Activated naive CD8-positive, alpha-beta T cell treated with anti-CD3 and anti-CD28 coated beads for 36 hours (primary cell): ENCODE measurements at regions not wholly inside any gene's neighbourhood (a gene's known extent, or its start where the extent isn't known, plus 50 kb on each side); places are given as distances from the start of the nearest gene placed in this dataset.

Source experiments
- DNase-seq: peaks from one replicate; pipeline ENCODE4 v3.0.0; 2021
- H3K27ac Mint-ChIP-seq: one replicate; pipeline ENCODE4 v1.8.0; 2022; ENCODE audit warnings: mild to moderate bottlenecking, moderate library complexity, mixed read lengths
- H3K27me3 Mint-ChIP-seq: one replicate; pipeline ENCODE4 v1.8.0; 2022; ENCODE audit warnings: mild to moderate bottlenecking, mixed read lengths
- H3K36me3 Mint-ChIP-seq: one replicate; pipeline ENCODE4 v1.8.0; 2021; ENCODE audit warnings: mild to moderate bottlenecking, mixed read lengths
- H3K4me1 Mint-ChIP-seq: one replicate; pipeline ENCODE4 v1.8.0; 2021; ENCODE audit warnings: mixed read lengths
- H3K4me3 Mint-ChIP-seq: one replicate; pipeline ENCODE4 v1.8.0; 2022; ENCODE audit warnings: mild to moderate bottlenecking, moderate library complexity, mixed read lengths
- H3K9me3 Mint-ChIP-seq: one replicate; pipeline ENCODE4 v1.8.0; 2022; ENCODE audit warnings: mixed read lengths

DNA sequence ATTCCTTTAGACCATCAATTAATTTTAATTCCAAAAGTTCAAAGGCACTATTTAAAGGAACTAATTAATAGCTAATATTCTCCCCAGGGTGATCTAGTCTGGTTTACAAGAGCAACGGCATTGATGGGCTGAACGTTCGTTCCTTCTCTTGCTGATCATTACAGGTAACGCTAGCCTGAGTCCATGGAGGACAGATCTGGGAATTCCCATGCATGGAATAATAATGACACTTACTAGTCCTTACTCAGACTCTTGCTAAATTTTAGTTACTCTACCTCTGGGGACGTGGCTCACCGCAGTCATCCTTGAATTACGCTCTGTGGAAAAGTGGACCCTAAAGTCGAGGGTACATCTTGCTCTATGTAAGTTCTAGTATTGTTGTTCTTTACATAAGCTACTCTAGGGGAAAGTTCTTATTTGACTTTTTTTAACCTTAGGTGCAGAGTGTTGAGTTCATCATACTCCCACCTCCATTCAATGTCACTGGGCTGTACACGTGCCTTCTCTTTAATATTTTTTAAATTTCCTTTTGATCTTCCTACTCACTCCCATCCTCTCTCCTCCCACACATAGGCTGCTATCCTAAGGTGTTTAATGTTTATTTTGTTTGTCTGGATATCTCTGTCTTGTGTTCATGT lies 133.9 kb downstream of the ZNF281 start:
- no peak for DNase-seq
- Mint-ChIP-seq H3K27me3 (no peaks in the 10 kb centered on the region), H3K4me3 (no peak overlapping the region), H3K27ac (no peak overlapping the region), H3K9me3 (no peaks in the 10 kb centered on the region), H3K4me1 (no peaks in the 10 kb centered on the region), H3K36me3 (no peaks in the 10 kb centered on the region)

DNA sequence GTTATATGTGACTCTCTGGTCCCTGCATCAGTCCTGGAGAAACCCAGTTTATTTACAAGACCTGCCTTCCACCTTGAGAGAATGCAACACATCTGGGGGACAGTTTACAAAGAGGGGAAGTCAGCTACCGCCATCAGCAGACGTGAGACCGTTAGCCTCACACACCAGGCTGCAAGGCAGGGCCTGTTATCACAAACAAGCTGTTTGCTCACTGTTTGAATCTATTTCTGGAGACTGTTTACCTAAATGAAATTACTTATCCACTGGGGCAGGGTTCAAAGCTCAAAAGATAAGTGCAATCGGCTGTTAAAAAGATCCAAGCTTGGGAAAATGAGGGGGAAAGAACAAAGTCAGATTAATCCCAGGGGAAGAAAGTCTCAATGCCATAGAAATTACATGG lies 134.4 kb downstream of the ZNF281 start:
- Mint-ChIP-seq H3K4me3 (no peak overlapping the region), H3K27ac (no peak overlapping the region), H3K4me1 (no peaks in the 10 kb centered on the region), H3K9me3 (no peaks in the 10 kb centered on the region), H3K27me3 (no peaks in the 10 kb centered on the region), H3K36me3 (no peaks in the 10 kb centered on the region)
- no peak for DNase-seq

DNA sequence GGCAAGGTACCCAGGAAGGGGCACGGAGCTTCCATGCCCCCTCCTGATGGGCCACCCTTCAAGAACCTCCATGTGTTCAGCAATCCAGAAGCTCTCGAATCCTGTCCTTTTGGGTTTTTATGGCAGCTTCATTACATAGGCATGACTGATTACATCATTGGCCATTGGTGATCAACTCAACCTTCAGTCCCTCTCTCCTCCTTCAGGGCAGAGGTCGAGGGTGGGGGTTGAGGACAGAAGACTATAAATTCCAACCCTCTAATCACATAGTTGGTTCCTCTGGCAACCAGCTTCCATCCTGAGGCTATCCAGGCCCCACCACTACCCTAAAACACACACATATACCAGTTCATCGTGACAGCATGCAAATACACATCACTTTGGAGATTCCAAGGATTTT lies 135.7 kb downstream of the ZNF281 start:
- Mint-ChIP-seq H3K4me1 (no peaks in the 10 kb centered on the region), H3K4me3 (no peak overlapping the region), H3K9me3 (no peaks in the 10 kb centered on the region), H3K27ac (no peak overlapping the region), H3K27me3 (no peaks in the 10 kb centered on the region), H3K36me3 (no peaks in the 10 kb centered on the region)
- DNase-seq = no peak

DNA sequence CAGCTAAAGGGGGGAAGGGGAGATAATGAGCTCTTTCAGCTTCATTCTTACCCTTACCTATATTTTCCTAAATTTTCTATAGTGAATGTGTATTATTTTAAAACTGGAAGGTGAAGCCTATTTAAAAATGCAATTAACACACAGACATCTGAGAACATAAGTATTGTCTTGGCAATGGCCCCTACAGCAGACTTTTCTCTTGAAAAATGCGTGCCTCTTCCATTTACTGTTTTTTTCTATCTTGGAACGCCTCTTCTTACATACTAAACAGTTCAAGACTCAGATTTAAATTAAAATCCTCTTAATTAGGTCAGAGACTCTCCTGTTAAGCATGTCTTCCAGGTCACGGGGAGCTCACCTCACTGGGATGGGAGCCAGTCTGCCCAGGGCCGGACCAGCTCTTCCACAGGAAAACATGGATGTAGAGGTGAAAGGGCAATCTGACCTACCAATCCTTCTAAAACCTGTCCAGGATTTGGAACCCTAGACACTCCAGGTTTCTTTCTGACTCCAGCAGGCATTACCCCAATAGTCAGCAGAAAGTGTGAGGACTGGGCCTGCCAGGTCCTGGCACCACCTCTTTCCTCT lies 137.3 kb downstream of the ZNF281 start:
- Mint-ChIP-seq H3K27me3 (no peaks in the 10 kb centered on the region), H3K36me3 (no peaks in the 10 kb centered on the region), H3K4me3 (no peak overlapping the region), H3K9me3 (no peaks in the 10 kb centered on the region), H3K4me1 (no peaks in the 10 kb centered on the region), H3K27ac (no peak overlapping the region)
- no peak for DNase-seq

- Mint-ChIP-seq H3K27me3 (no peaks in the 10 kb centered on the region), H3K27ac (no peak overlapping the region), H3K36me3 (no peaks in the 10 kb centered on the region), H3K9me3 (no peaks in the 10 kb centered on the region), H3K4me1 (no peaks in the 10 kb centered on the region), H3K4me3 (no peak overlapping the region)
- DNase-seq = no peak
These were observed 140.6 kb downstream of the ZNF281 start for GRCh38 chr1:200269256-200269655.

DNA sequence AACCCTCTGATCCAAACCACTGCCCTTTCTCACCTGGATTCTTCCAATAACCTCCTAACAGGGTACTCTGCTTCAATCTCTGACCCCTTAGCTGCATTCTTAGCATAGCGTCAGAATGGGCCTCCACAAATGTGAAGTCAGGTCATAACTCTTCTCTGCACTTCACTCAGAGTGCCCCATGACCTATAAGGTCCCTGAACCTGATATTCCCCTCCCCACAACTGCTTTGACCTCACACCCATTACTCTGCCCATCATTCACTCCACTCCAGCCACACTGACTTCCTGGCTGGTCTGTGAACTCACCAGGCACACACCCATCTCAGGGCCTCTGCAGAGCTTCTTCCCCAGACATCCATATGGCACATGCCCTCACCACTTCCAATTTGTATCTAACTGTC lies 141.9 kb downstream of the ZNF281 start:
- H3K27ac Mint-ChIP-seq = no peak overlapping the region
- H3K4me1 Mint-ChIP-seq = no peaks in the 10 kb centered on the region
- H3K36me3 Mint-ChIP-seq = no peaks in the 10 kb centered on the region
- no peak overlapping the region for H3K4me3 Mint-ChIP-seq
- no peaks in the 10 kb centered on the region for H3K9me3 Mint-ChIP-seq
- H3K27me3 Mint-ChIP-seq = no peaks in the 10 kb centered on the region
- no peak for DNase-seq

DNA sequence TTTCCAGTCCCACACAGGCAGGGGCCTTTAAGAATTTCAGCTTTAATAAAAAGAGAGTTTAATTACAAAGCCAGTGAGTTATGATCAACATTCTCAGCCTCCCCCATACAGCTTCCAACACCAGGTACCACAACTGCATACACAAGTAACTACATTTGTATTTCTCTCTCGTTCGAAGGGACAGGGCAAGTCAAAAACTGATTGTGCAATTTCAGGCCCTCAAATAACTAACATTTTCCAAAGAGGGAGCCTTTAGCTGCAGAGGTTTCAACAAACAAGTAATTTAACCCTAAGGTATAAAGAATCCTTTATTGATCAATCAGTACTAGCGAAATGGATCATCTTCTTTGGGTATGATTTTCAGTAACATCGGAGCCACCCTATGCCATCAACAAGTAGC lies 142.4 kb downstream of the ZNF281 start:
- no peak overlapping the region for H3K27ac Mint-ChIP-seq
- H3K4me1 Mint-ChIP-seq = peaks cover under 1% of the 10 kb centered on the region
- H3K27me3 Mint-ChIP-seq = no peaks in the 10 kb centered on the region
- DNase-seq = no peak
- H3K36me3 Mint-ChIP-seq = no peaks in the 10 kb centered on the region
- no peak overlapping the region for H3K4me3 Mint-ChIP-seq
- H3K9me3 Mint-ChIP-seq = no peaks in the 10 kb centered on the region

DNA sequence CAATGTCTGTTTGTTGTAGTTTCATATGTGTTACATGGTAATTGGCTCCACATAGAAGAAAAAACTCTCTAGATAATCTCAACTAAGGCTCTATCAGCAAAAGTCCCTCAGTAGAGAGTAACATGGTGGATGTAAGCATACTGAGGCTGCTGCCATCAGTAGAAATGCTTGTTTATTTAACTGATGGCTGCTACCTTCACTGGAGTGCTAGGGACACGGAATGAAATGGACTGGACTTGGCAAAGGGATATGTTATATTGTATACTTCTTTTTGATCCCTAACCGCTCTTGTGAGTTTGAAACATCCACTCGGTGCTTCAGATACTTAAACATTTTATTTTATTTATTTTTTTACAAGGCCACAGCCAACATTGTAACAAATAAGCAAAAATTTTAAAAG lies 143.0 kb downstream of the ZNF281 start:
- Mint-ChIP-seq H3K27ac (no peak overlapping the region), H3K9me3 (no peaks in the 10 kb centered on the region), H3K4me3 (no peak overlapping the region), H3K27me3 (no peaks in the 10 kb centered on the region), H3K4me1 (peaks cover 4% of the 10 kb centered on the region), H3K36me3 (no peaks in the 10 kb centered on the region)
- DNase-seq = no peak

- Mint-ChIP-seq H3K9me3 (no peaks in the 10 kb centered on the region), H3K4me1 (peaks cover 4% of the 10 kb centered on the region), H3K27ac (no peak overlapping the region), H3K36me3 (no peaks in the 10 kb centered on the region), H3K27me3 (no peaks in the 10 kb centered on the region), H3K4me3 (no peak overlapping the region)
- no peak for DNase-seq
These were observed 144.0 kb downstream of the ZNF281 start for GRCh38 chr1:200265881-200266280.

DNA sequence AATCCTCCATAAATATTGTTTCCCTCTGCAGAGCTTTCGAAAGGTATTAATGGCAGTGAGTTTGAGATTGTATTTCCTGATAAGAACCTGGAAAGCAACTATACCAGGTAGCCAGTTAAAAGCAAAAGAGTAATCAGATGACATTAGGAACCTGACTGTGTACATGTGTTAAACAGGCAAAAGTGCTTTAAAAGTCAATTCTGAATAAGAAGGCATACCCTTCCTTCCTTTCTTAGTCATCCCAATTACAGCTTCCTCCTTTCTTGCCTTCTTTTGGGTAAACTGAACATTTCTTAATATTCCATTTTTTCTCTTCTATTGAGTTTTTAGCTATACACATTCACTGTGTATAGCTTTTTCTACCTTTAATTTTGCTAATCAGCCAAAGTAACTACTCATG lies 144.7 kb downstream of the ZNF281 start:
- no peak overlapping the region for H3K4me3 Mint-ChIP-seq
- no peak overlapping the region for H3K27ac Mint-ChIP-seq
- peaks cover 4% of the 10 kb centered on the region for H3K4me1 Mint-ChIP-seq
- no peaks in the 10 kb centered on the region for H3K36me3 Mint-ChIP-seq
- no peak for DNase-seq
- H3K9me3 Mint-ChIP-seq = no peaks in the 10 kb centered on the region
- H3K27me3 Mint-ChIP-seq = no peaks in the 10 kb centered on the region

GRCh38 chr1:200263203-200263602 lies 146.6 kb downstream of the ZNF281 start:
- Mint-ChIP-seq H3K9me3 (no peaks in the 10 kb centered on the region), H3K4me1 (peaks cover 4% of the 10 kb centered on the region), H3K27me3 (no peaks in the 10 kb centered on the region), H3K27ac (no peak overlapping the region), H3K4me3 (no peak overlapping the region), H3K36me3 (no peaks in the 10 kb centered on the region)
- DNase-seq = no peak

DNA sequence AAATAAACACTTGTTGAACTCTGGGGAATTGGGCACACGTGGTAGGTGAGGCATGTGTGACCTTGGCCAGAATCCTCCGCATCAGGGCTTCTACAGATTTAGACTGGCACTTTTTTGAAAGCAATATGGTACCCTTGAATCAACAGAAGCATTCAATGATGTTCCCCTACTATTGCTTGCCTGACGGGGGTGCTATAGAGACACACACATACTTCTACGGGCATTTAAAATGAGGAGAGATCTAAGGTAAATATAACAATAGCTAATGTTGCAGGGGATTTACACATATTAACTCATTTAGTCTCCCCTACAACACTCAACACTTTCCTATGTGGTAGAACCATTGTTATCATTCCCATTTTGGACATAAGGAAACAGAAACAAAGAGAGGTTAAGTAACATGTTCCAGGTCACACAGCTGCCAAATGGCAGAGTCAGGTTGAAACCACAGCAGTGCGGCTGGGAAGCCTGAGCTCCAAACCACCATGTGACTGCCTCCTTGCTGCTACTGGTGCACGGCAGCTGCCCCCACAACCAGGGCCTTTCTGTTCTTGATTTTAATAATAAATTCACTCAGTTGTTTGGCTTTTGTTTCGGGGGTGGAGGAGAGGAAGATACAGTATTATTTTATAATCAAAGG lies 147.4 kb downstream of the ZNF281 start:
- Mint-ChIP-seq H3K36me3 (no peaks in the 10 kb centered on the region), H3K27ac (no peak overlapping the region), H3K4me3 (no peak overlapping the region), H3K27me3 (no peaks in the 10 kb centered on the region), H3K4me1 (peaks cover 4% of the 10 kb centered on the region), H3K9me3 (no peaks in the 10 kb centered on the region)
- DNase-seq = no peak

DNA sequence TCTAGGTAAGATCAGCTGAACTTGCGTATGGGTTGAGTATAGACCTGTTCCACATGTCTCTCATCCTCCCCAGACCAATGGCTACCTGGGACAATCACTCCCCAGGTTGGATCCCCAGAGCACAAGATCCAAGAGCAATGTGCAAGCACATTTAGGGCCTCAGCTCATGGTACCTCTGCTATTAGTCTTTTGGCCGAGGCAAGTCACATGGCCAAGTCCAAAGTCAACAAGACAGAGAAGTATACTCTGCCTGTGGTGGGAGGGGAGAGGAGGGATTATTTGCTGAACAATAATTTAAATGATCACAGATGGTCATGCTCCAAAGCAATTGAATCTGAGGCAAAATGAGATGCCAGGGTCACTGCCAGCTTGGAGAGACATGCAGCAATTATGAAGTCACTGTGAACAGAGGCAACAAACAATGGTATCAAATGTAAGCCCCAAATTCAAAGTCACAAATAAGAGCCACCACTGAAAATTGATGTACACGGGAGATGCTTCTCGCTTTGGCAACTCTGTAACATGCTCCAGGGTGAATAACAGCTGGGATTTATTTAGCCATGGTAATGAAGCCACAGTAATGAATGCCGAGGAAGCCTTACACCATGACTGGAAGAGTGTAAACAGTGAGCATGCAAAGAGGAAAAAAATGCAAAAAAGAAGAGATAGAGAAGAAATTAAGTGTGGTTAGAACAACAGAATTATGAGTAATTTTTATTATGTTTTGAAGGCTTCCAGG lies 149.1 kb downstream of the ZNF281 start:
- no peaks in the 10 kb centered on the region for H3K9me3 Mint-ChIP-seq
- H3K27me3 Mint-ChIP-seq = no peaks in the 10 kb centered on the region
- peaks cover 4% of the 10 kb centered on the region for H3K4me1 Mint-ChIP-seq
- no peak overlapping the region for H3K27ac Mint-ChIP-seq
- no peak overlapping the region for H3K4me3 Mint-ChIP-seq
- DNase-seq = no peak
- no peaks in the 10 kb centered on the region for H3K36me3 Mint-ChIP-seq

- no peak for DNase-seq
- no peaks in the 10 kb centered on the region for H3K27me3 Mint-ChIP-seq
- H3K4me3 Mint-ChIP-seq = no peak overlapping the region
- H3K27ac Mint-ChIP-seq = no peak overlapping the region
- no peaks in the 10 kb centered on the region for H3K9me3 Mint-ChIP-seq
- peaks cover 10% of the 10 kb centered on the region for H3K4me1 Mint-ChIP-seq
- H3K36me3 Mint-ChIP-seq = no peaks in the 10 kb centered on the region
These were observed 151.1 kb downstream of the ZNF281 start for GRCh38 chr1:200258447-200259375.

- Mint-ChIP-seq H3K9me3 (no peaks in the 10 kb centered on the region), H3K4me1 (peaks cover 8% of the 10 kb centered on the region), H3K27ac (no peak overlapping the region), H3K36me3 (no peaks in the 10 kb centered on the region), H3K27me3 (no peaks in the 10 kb centered on the region), H3K4me3 (no peak overlapping the region)
- no peak for DNase-seq
These were observed 152.6 kb downstream of the ZNF281 start for GRCh38 chr1:200257235-200257634.
